PC-9 (cell line): ENCODE measurements at regions not wholly inside any gene's neighbourhood (a gene's known extent, or its start where the extent isn't known, plus 50 kb on each side); places are given as distances from the start of the nearest gene placed in this dataset.

ENCODE experiments used
- CTCF ChIP-seq: fragments of 200-600 bp; sonication (generic); conservative IDR thresholded peaks from 2 replicates; pipeline ENCODE4 v1.6.1; 2017; ENCODE audit warnings: mixed run types, antibody characterized with exemption, mild to moderate bottlenecking, moderate library complexity
- EZH2 ChIP-seq: fragments of 200-600 bp; sonication (generic); IDR thresholded peaks from 2 replicates; pipeline ENCODE4 v1.8.0; 2017; ENCODE audit warnings: antibody characterized with exemption, low read depth

- no peak for TF ChIP-seq CTCF
- TF ChIP-seq EZH2 = no peak
These were observed 108.6 kb downstream of the MAB21L3 start for GRCh38 chr1:116219651-116220434.
